ENCODE measurements at regions not wholly inside any gene's neighbourhood (a gene's known extent, or its start where the extent isn't known, plus 50 kb on each side); places are given as distances from the start of the nearest gene placed in this dataset.

- Histone ChIP-seq H3K9me3 (no peaks in the 10 kb centered on the region), H3K4me3 (no peak overlapping the region), H3K27ac (no peak overlapping the region), H3K4me1 (no peaks in the 10 kb centered on the region), H3K36me3 (no peaks in the 10 kb centered on the region), H3K27me3 (no peaks in the 10 kb centered on the region)
- DNase-seq (ENCODE audit: low spot score in 2 of 2): no peak
- no peak for TF ChIP-seq EP300 (IDR thresholded peaks at IDR 0.05)
- TF ChIP-seq POLR2A (IDR thresholded peaks at IDR 0.05): no peak
- no peak for TF ChIP-seq CTCF (IDR thresholded peaks at IDR 0.05)
- TF ChIP-seq POLR2AphosphoS5 (IDR thresholded peaks at IDR 0.05): no peak
- WGBS: 47% methylated on average over 2 of the region's 2 CpGs
Measured at GRCh38 chr10:35895331-35895730, 253.2 kb upstream of the FZD8 start.

- Histone ChIP-seq H3K9me3 (no peaks in the 10 kb centered on the region), H3K27ac (no peak overlapping the region), H3K4me1 (peaks cover 5% of the 10 kb centered on the region), H3K36me3 (no peaks in the 10 kb centered on the region), H3K27me3 (no peaks in the 10 kb centered on the region), H3K4me3 (no peak overlapping the region)
- no peak for DNase-seq (ENCODE audit: low spot score in 2 of 2)
- TF ChIP-seq CTCF (IDR thresholded peaks at IDR 0.05) (no peak), POLR2A (IDR thresholded peaks at IDR 0.05) (no peak), POLR2AphosphoS5 (IDR thresholded peaks at IDR 0.05) (no peak), EP300 (IDR thresholded peaks at IDR 0.05) (no peak)
- 69% methylated on average over 3 of the region's 3 CpGs for WGBS
Measured at GRCh38 chr10:35892526-35892925, 250.4 kb upstream of the FZD8 start.

GRCh38 chr10:35890676-35891495 lies 248.8 kb upstream of the FZD8 start:
- DNase-seq (ENCODE audit: low spot score in 2 of 2): no peak
- H3K4me3 ChIP-seq: no peak overlapping the region
- H3K36me3 ChIP-seq: no peaks in the 10 kb centered on the region
- no peaks in the 10 kb centered on the region for H3K27me3 ChIP-seq
- H3K9me3 ChIP-seq: no peaks in the 10 kb centered on the region
- H3K4me1 ChIP-seq: peaks cover 5% of the 10 kb centered on the region
- H3K27ac ChIP-seq: no peak overlapping the region
- 58% methylated on average over 2 of the region's 2 CpGs for WGBS
- TF ChIP-seq EP300 (IDR thresholded peaks at IDR 0.05) (no peak), POLR2AphosphoS5 (IDR thresholded peaks at IDR 0.05) (no peak), POLR2A (IDR thresholded peaks at IDR 0.05) (no peak), CTCF (IDR thresholded peaks at IDR 0.05) (no peak)

- Histone ChIP-seq H3K27ac (no peak overlapping the region), H3K4me1 (peaks cover 5% of the 10 kb centered on the region), H3K36me3 (no peaks in the 10 kb centered on the region), H3K9me3 (no peaks in the 10 kb centered on the region), H3K4me3 (no peak overlapping the region), H3K27me3 (no peaks in the 10 kb centered on the region)
- WGBS: 85% methylated on average over 14 of the region's 14 CpGs
- TF ChIP-seq POLR2A (IDR thresholded peaks at IDR 0.05): no peak
- no peak for TF ChIP-seq EP300 (IDR thresholded peaks at IDR 0.05)
- TF ChIP-seq POLR2AphosphoS5 (IDR thresholded peaks at IDR 0.05): no peak
- no peak for TF ChIP-seq CTCF (IDR thresholded peaks at IDR 0.05)
- DNase-seq (ENCODE audit: low spot score in 2 of 2): no peak
Measured at GRCh38 chr10:35889971-35890675, 248.0 kb upstream of the FZD8 start.

GRCh38 chr10:35889226-35889625 lies 247.1 kb upstream of the FZD8 start:
- H3K4me1 ChIP-seq: peaks cover 5% of the 10 kb centered on the region
- 75% methylated on average over 2 of the region's 2 CpGs for WGBS
- no peak overlapping the region for H3K27ac ChIP-seq
- no peaks in the 10 kb centered on the region for H3K36me3 ChIP-seq
- DNase-seq (ENCODE audit: low spot score in 2 of 2): no peak
- H3K4me3 ChIP-seq: no peak overlapping the region
- no peaks in the 10 kb centered on the region for H3K9me3 ChIP-seq
- TF ChIP-seq CTCF (IDR thresholded peaks at IDR 0.05) (no peak), EP300 (IDR thresholded peaks at IDR 0.05) (no peak), POLR2A (IDR thresholded peaks at IDR 0.05) (no peak), POLR2AphosphoS5 (IDR thresholded peaks at IDR 0.05) (no peak)
- no peaks in the 10 kb centered on the region for H3K27me3 ChIP-seq
